AG04449 (cell line): ENCODE measurements at regions not wholly inside any gene's neighbourhood (a gene's known extent, or its start where the extent isn't known, plus 50 kb on each side); places are given as distances from the start of the nearest gene placed in this dataset.

Source experiments
- CTCF ChIA-PET: fragments of 350-600 bp; formaldehyde crosslinking; extraction: SDS; loops from one replicate; lab custom pipeline; 2021; ENCODE audit warnings: antibody characterized with exemption; lab: Yijun Ruan, JAX
- POLR2A ChIA-PET: fragments of 400-600, 350-600 bp; formaldehyde crosslinking; extraction: SDS; loops from one replicate; lab custom pipeline; 2020; ENCODE audit warnings: antibody characterized with exemption, inconsistent platforms; lab: Yijun Ruan, JAX
- DNase-seq: peaks from one replicate; pipeline ENCODE4 v3.0.0-alpha.2; 2010; ENCODE audit warnings: low read depth, low spot score
- H3K4me3 ChIP-seq: 2 replicates; pipeline ENCODE4 v1.5.1; 2011; ENCODE audit warnings: low read depth, mild to moderate bottlenecking, control low read depth, low read length
- CTCF ChIP-seq: IDR thresholded peaks from one replicate; pipeline ENCODE4 v1.5.1; 2011; ENCODE audit warnings: mild to moderate bottlenecking, moderate library complexity, low read length, control low read depth, inconsistent platforms; ENCODE audit not compliant: insufficient read depth; ENCODE audit errors: missing control alignments

- ChIA-PET POLR2A (no interaction called here), CTCF (no interaction called here)
- no peak overlapping the region for H3K4me3 ChIP-seq
- DNase-seq = no peak
- TF ChIP-seq CTCF = no peak
These were observed 1941.6 kb upstream of the PRR20A start for GRCh38 chr13:55199134-55199533.

GRCh38 chr13:55214841-55215345, 1925.8 kb upstream of the PRR20A start:
- no peak for TF ChIP-seq CTCF
- ChIA-PET POLR2A (no interaction called here), CTCF (no interaction called here)

GRCh38 chr13:55219538-55219937, 1921.2 kb upstream of the PRR20A start:
- CTCF ChIA-PET = no interaction called here
- DNase-seq = no peak
- H3K4me3 ChIP-seq = no peak overlapping the region
- POLR2A ChIA-PET = no interaction called here
- no peak for TF ChIP-seq CTCF

More at GRCh38 chr13:55214841-55215345, 1925.8 kb upstream of the PRR20A start:
- no peak overlapping the region for H3K4me3 ChIP-seq
- no peak for DNase-seq

DNA sequence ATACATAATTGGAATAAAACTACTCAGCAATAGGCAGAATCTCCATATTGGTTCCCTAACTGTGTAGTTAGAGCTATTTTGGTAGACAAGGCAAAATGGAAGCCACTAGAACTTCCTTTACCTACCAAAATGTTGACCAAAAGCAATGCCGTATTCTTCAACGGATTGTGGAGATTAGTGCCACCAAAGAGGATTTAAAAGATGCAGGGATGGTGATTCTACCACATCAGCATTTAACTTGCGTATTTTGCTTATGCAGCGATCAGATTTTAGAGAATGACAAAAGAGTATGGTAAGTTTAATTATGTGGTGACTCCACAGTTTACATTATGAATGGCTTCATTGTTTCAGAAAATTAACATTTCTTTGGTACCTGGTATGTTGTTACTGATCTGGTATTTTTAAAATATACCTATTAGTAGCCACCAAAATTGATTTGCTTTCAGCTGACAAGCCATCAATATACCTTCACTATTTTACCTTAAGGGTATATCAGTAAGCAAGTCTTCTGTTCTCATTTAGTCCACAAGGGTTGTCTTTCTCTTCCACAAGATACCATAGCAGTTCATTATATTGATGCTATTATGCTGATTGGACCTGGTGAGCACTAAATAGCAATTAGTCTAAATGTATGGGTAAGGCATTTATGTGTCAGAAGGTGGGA, 1910.7 kb upstream of the PRR20A start:
- no peak overlapping the region for H3K4me3 ChIP-seq
- no peak for TF ChIP-seq CTCF
- DNase-seq = no peak
- POLR2A ChIA-PET = no interaction called here
- CTCF ChIA-PET = no interaction called here

- POLR2A ChIA-PET = no interaction called here
- CTCF ChIA-PET = no interaction called here
- TF ChIP-seq CTCF = no peak
- H3K4me3 ChIP-seq = no peak overlapping the region
- no peak for DNase-seq
These were observed 1910.2 kb upstream of the PRR20A start for GRCh38 chr13:55230570-55230908.

DNA sequence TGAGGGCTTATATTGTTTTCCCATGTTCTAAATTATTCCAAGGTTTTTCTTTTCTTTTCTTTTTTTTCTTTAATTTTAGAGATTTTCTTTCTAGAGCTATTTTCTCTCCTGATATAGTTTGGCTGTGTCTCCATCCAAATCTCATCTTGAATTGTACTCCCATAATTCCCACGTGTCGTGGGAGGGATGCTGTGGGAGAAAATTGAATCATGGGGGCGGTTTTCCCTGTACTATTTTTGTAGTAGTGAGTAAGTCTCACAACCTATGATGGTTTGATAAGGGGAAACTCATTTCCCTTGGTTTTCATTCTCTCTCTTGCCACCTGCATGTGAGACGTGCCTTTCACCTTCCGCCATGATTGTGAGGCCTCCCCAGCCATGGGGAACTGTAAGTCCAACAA, 1906.4 kb upstream of the PRR20A start:
- no peak for DNase-seq
- no peak for TF ChIP-seq CTCF
- no peak overlapping the region for H3K4me3 ChIP-seq
- CTCF ChIA-PET = no interaction called here
- POLR2A ChIA-PET = no interaction called here
